Retinal pigment epithelial cell (primary cell): ENCODE measurements at regions not wholly inside any gene's neighbourhood (a gene's known extent, or its start where the extent isn't known, plus 50 kb on each side); places are given as distances from the start of the nearest gene placed in this dataset.

Experiments
- DNase-seq: peaks from one replicate; pipeline ENCODE4 v3.0.0-alpha.2; 2010; ENCODE audit warnings: low read depth
- H3K4me3 ChIP-seq: 2 replicates; pipeline ENCODE4 v1.5.1; 2011; ENCODE audit warnings: mild to moderate bottlenecking, low read length, control low read depth, moderate library complexity
- TF ChIP-seq, protein P1 (sequence below): conservative IDR thresholded peaks from 2 replicates; pipeline ENCODE4 v1.5.1; 2011; ENCODE audit warnings: low read depth, low read length, control low read depth, inconsistent platforms

DNA sequence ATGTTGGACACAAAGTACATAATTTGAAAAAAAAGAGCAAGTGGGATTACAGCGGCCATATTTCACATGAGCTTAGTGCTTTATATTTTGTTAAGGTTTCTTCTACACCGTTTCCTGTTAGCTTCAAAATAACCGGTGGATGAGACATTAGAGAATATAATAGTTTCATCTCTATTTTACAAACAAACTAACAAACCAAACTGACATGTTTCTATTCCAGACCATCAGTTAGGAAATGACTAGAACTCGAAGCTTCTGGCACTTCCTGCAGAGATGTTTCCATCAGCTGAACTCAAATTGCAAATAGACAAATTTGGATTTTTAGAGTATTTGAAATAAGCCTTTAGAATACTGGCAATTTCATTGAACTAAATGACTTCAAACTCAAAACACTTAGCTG is 86.5 kb downstream of the MTRR start:
- TF ChIP-seq, protein P1, sequence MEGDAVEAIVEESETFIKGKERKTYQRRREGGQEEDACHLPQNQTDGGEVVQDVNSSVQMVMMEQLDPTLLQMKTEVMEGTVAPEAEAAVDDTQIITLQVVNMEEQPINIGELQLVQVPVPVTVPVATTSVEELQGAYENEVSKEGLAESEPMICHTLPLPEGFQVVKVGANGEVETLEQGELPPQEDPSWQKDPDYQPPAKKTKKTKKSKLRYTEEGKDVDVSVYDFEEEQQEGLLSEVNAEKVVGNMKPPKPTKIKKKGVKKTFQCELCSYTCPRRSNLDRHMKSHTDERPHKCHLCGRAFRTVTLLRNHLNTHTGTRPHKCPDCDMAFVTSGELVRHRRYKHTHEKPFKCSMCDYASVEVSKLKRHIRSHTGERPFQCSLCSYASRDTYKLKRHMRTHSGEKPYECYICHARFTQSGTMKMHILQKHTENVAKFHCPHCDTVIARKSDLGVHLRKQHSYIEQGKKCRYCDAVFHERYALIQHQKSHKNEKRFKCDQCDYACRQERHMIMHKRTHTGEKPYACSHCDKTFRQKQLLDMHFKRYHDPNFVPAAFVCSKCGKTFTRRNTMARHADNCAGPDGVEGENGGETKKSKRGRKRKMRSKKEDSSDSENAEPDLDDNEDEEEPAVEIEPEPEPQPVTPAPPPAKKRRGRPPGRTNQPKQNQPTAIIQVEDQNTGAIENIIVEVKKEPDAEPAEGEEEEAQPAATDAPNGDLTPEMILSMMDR: no peak
- no peak overlapping the region for H3K4me3 ChIP-seq
- no peak for DNase-seq

DNA sequence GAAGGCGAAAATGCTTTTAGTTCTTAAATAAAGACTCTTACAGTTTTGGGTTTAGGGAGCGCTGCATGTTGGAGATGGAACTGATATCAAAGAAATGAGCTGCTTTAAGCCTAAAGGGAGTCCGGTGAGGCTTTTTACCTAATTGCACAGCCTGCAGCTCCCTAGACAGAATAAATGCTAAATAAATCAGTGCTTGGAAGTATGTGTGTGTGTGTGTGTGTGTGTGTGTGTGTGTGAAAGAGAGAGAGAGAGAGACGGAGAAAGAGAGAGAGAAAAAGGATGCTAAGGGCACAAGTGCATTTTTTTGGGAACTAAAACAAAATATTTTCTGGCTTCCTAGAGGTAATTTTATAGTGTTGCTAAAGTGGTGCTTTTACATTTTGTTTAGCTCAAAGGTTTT is 88.4 kb downstream of the MTRR start:
- TF ChIP-seq, protein P1: no peak
- H3K4me3 ChIP-seq: no peak overlapping the region
- DNase-seq: no peak

DNA sequence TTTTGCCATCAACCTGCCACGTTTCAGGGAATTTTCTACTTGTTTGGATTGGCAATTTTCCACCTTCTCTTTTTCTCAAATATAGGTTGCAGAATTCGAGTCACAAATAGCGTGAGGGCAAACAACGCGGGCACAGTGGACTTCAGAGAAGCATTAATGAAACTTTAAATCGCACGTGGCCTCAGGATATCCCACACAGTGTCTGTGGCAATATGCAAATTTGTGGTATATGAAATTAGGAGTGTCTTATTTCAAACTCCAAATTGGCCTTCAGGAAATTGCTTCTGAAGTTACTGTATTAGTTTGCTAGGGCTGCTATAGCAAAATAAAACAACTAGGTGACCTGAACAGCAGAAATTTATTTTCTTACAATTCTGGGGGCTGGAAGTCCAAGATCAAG is 91.2 kb downstream of the MTRR start:
- TF ChIP-seq, protein P1: no peak
- DNase-seq: no peak
- no peak overlapping the region for H3K4me3 ChIP-seq

DNA sequence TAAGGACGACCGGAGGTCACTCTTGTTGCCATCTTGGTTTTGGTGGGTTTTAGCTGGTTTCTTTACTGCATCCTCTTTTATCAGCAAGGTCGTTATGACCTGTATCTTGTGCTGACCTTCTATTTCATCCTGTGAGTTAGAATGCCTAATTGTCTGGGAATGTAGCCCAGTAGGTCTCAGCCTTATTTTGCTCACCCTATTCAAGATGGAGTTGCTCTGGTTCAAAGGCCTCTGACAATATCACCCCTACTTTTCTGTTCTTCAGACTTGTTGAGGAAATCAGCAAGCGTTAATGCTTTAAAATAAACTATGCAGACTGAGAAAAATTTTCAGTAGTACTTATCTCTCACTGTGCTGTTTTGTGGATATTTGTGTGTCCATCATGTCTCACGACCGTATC is 92.6 kb downstream of the MTRR start:
- TF ChIP-seq, protein P1: no peak
- DNase-seq: no peak
- H3K4me3 ChIP-seq: no peak overlapping the region

DNA sequence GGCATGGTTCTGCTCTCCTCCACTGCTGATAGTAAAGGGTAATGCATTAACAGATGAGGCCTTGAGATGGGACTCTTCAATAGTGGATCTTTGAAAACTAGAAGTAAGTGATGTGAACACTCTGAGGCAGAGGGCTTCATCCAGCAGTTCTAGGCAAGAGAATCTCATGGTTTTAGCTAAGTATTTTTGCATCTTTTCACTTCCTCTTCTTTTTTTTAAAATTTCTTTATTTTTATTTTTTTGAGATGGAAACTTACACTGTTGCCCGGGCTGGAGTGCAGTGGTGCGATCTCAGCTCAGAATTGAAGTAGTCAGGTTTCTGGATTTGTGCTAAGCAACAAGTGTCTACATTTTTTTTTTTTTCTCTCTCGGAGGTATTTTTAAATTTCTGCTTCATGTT is 101.9 kb downstream of the MTRR start:
- DNase-seq: no peak
- no peak overlapping the region for H3K4me3 ChIP-seq
- TF ChIP-seq, protein P1: no peak

DNA sequence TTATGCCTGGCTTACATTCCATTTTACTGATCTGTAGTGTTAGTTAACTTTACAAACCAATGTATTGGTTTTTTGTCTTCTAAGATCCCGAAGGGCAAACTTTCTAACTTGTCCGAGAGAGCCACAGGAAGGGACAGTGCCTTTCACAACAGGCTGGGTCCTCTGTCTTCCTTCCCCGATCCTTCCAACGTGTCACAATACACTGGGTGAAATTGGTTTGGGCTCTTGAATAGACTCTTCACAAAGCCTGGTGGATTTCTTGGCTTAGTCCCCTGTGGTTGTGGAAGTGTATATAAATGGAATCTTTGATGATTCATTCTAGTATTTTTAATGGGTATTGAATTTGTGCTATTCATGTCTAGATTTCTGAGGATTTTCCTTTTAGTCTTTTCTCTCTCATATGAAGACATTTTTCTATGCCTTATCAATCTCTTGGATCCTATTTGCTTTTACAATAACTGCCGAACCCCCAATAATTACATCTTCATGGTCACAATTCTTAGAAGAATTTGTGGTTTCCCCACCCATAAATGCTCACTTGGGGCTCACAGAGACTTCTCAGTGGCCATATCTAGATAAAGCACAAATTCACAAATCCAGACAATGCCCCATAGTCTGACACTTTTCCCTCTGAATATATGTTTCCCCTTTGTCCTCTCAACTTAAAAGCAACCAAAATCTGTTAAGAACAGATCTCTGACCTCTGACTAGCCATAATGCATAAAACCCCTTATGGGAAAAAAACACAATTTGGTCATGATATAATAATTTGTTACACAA is 107.7 kb downstream of the MTRR start:
- TF ChIP-seq, protein P1: no peak
- no peak overlapping the region for H3K4me3 ChIP-seq

DNA sequence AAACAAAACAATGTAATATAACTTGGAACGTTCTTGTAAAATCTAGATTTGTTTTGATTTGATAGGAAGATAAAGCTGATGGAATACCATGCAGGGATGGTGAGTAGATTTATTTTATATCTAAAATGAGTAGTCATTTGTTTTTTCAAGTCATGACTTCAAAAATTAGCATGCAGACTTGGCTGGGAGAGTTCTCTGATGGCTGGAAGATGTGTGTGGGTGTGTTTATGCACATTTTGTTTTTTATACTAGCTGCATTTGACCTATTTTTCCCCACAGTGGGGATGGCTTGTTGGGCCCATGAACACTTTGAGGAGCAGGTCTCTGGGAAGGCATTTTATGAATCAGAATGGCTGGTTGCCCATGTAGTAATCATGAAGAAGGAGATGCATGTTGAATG is 109.2 kb downstream of the MTRR start:
- no peak for DNase-seq
- TF ChIP-seq, protein P1: no peak

More for the DNA sequence above, 107.7 kb downstream of the MTRR start:
- no peak for DNase-seq

More for the DNA sequence above, 109.2 kb downstream of the MTRR start:
- no peak overlapping the region for H3K4me3 ChIP-seq
